ENCODE measurements at regions not wholly inside any gene's neighbourhood (a gene's known extent, or its start where the extent isn't known, plus 50 kb on each side); places are given as distances from the start of the nearest gene placed in this dataset.
"Not testable (repeated sequence)": the region's sequence is repeated elsewhere in the genome, so short reads cannot be mapped to it uniquely, and the experiment has no call there.

DNA sequence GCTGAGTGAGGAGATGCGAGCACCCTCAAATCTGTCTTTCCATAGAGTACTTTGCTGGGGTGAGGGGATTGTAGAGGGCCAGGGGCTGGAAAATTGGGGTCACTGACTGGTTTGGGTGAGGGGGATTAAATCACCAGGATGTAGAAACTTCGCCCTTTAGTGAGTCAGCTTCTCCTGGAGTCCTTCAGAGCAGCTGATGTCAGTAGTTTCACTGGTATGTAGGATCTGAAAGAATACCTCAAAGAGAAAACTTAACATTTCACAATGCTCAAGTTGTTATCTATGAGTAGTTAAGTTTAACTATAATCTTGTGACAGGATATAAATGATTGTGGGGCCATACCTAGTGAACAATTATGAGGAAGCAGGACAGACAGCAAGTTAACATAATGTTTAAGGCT is 174.7 kb upstream of the ZNF717 start:
- H3K4me3 Mint-ChIP-seq; POLR2A ChIA-PET; H3K27ac Mint-ChIP-seq; CTCF ChIA-PET; H3K36me3 Mint-ChIP-seq (ENCODE audit: low read depth); DNase-seq; H3K27me3 Mint-ChIP-seq; H3K4me1 Mint-ChIP-seq: not testable (repeated sequence)
- peaks cover 12% of the 10 kb centered on the region for H3K9me3 Mint-ChIP-seq

DNA sequence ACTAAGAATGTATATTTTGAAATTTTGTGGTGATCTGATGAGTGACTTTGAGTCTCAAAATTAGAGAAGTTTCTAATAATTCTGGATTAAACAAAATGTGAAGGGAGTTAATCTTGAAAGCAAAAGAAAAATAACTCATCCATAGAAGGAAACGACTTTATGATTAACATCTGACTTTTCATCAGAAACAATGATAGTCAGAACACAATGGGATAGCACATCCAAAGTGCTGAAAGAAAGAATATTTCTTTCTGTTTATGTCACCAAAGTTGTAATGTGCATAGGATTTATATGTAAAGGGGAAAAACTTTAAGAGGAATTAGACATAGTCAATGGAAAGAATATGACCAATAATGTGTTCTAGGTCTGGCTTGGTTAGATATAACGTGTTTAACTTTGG is 176.7 kb upstream of the ZNF717 start:
- peaks cover 15% of the 10 kb centered on the region for H3K9me3 Mint-ChIP-seq
- POLR2A ChIA-PET; H3K27ac Mint-ChIP-seq; CTCF ChIA-PET; H3K4me3 Mint-ChIP-seq; H3K27me3 Mint-ChIP-seq; DNase-seq; H3K36me3 Mint-ChIP-seq (ENCODE audit: low read depth); H3K4me1 Mint-ChIP-seq: not testable (repeated sequence)

DNA sequence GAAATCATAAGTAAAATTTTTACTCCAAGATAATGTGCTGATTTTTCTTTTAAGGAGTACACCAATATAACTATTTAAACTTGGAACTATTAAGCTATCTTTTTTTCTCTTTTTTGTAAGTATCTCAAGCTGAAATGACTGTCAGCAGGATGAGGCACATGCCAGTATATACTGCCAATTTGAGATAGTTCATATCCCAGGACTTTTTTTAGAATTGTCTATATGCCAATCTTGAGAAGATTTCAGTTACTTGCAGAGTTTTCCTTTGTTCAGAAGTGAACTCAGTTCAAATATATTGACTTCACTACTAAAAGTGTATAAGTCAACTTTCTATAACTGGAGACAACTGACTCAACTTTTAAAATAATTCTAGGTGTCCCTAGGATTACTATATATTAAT is 181.7 kb upstream of the ZNF717 start:
- H3K27me3 Mint-ChIP-seq, result no peaks in the 10 kb centered on the region
- no peaks in the 10 kb centered on the region for H3K36me3 Mint-ChIP-seq (ENCODE audit: low read depth)
- no peak overlapping the region for H3K27ac Mint-ChIP-seq
- H3K4me1 Mint-ChIP-seq, result no peaks in the 10 kb centered on the region
- no peak overlapping the region for H3K4me3 Mint-ChIP-seq
- CTCF ChIA-PET, result no interaction called here
- POLR2A ChIA-PET, result no interaction called here
- DNase-seq, result no peak
- peaks cover 16% of the 10 kb centered on the region for H3K9me3 Mint-ChIP-seq

DNA sequence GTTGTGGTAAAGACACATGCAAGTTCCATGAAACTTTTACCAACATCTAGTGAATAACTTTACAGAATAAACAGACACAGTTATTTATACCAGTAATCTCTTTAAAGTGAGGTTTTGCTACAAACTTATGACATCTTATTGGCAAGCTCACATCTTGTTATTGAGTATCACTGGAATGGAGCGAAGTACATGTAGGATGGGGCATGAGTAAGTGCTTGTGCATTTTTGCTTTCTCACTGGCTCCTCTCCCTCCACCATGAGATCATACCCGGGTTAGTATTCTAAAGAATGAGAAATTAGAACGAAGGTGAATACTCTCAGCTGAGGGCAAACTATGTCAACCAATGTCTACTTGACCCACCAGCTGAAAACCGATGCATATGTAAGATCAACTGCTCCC is 193.3 kb upstream of the ZNF717 start:
- ChIA-PET CTCF (no interaction called here), POLR2A (no interaction called here)
- no peak overlapping the region for H3K4me3 Mint-ChIP-seq
- no peaks in the 10 kb centered on the region for H3K36me3 Mint-ChIP-seq (ENCODE audit: low read depth)
- no peak overlapping the region for H3K27ac Mint-ChIP-seq
- DNase-seq, result no peak
- H3K27me3 Mint-ChIP-seq, result no peaks in the 10 kb centered on the region
- peaks cover 10% of the 10 kb centered on the region for H3K9me3 Mint-ChIP-seq
- no peaks in the 10 kb centered on the region for H3K4me1 Mint-ChIP-seq

DNA sequence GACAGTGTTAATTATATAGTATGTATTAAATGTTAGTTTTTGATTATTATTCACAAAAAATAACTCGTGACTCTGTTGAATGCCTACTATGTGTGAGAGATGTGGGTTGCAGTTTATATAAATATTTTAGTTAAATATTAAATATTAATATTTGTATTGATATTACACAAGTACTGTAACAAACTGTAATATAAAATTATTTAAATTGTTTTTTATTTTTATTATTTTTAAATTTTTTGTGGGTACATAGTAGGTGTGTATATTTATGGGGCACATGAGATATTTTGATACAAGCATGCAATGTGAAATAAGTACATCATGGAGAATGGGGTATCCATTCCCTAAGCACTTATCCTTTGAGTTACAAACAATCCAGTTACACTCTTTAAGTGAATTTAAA is 196.1 kb upstream of the ZNF717 start:
- no peaks in the 10 kb centered on the region for H3K4me1 Mint-ChIP-seq
- H3K27me3 Mint-ChIP-seq, result no peaks in the 10 kb centered on the region
- H3K36me3 Mint-ChIP-seq (ENCODE audit: low read depth), result no peaks in the 10 kb centered on the region
- ChIA-PET POLR2A (no interaction called here), CTCF (no interaction called here)
- H3K9me3 Mint-ChIP-seq, result peaks cover 5% of the 10 kb centered on the region
- no peak overlapping the region for H3K27ac Mint-ChIP-seq
- no peak for DNase-seq
- no peak overlapping the region for H3K4me3 Mint-ChIP-seq

DNA sequence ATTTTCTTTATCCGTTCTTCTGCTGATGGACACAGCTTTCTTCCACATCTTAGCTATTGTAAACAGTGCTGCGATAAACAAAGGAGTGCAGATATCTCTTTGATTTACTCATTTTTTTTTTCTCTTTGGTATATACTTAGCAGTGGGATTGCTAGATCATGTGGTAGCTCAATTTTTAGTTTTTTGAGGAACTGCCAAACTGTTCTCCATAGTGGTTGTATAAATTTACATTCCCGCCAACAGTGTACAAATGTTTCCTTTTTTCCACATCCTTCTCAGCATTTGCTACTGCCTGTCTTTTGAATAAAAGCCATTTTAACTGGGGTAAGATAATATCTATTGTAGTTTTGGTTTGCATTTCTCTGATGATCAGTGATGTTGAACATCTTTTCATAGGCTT is 196.8 kb upstream of the ZNF717 start:
- CTCF ChIA-PET, result no interaction called here
- Mint-ChIP-seq H3K4me3 (no peak overlapping the region), H3K27ac (no peak overlapping the region), H3K36me3 (ENCODE audit: low read depth) (no peaks in the 10 kb centered on the region), H3K4me1 (no peaks in the 10 kb centered on the region), H3K27me3 (no peaks in the 10 kb centered on the region), H3K9me3 (peaks cover 3% of the 10 kb centered on the region)
- no peak for DNase-seq
- POLR2A ChIA-PET, result no interaction called here

DNA sequence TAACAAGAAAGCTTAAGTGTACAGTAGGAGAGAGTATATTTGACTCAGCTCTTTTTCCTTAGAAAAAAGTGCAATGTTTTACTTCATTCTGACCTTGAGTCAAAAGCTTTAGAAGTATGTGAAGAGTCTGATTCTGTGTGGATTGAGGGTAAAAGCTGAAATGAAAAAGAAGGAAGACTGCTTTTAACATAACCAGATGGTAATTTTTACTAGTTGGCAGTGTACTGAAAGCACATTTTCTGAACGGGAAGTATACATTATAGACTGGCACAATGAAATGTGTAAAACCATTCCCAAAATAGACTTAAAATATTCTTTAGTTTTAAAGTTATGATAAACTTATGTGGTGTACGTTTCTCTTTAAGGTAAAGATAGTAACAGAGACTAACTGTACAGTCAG is 197.8 kb upstream of the ZNF717 start:
- peaks cover 7% of the 10 kb centered on the region for H3K9me3 Mint-ChIP-seq
- no peak for DNase-seq
- no peak overlapping the region for H3K4me3 Mint-ChIP-seq
- no peaks in the 10 kb centered on the region for H3K36me3 Mint-ChIP-seq (ENCODE audit: low read depth)
- no peaks in the 10 kb centered on the region for H3K27me3 Mint-ChIP-seq
- CTCF ChIA-PET, result no interaction called here
- POLR2A ChIA-PET, result no interaction called here
- H3K27ac Mint-ChIP-seq, result no peak overlapping the region
- H3K4me1 Mint-ChIP-seq, result no peaks in the 10 kb centered on the region

DNA sequence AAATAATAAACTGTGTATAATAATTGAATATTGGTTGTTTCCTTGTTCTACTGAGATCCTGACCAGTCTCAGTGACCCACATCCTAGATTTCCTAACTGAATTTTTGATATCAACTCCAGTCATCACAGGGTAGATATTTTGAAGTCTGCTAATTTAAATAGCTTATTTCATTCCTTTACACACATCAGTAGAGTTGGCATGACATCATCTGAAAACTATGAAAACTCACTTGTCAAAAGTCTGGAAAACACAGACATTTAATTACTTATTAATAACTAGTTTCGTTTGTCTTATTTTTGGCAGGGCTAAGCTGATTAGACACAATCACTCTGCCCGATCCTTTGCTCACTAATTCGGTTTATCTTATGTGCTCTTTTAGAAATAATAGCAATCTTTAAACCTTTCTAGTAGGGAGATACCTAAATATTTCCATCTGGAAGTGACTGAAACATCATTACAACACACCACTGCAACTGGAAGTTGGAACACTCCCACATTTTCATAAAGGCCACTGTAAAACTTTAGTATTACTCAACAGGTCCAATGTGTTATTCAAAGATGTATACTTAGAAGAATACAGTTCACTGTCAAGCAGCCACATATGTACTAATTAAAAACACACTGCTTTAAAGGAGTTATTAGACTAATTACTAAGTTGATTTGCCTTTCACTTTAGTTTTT is 198.4 kb upstream of the ZNF717 start:
- no peak overlapping the region for H3K27ac Mint-ChIP-seq
- H3K36me3 Mint-ChIP-seq (ENCODE audit: low read depth), result no peaks in the 10 kb centered on the region
- no peak for DNase-seq
- H3K4me3 Mint-ChIP-seq, result no peak overlapping the region
- H3K27me3 Mint-ChIP-seq, result no peaks in the 10 kb centered on the region
- H3K9me3 Mint-ChIP-seq, result peaks cover 7% of the 10 kb centered on the region
- POLR2A ChIA-PET, result no interaction called here
- H3K4me1 Mint-ChIP-seq, result no peaks in the 10 kb centered on the region
- CTCF ChIA-PET, result no interaction called here

DNA sequence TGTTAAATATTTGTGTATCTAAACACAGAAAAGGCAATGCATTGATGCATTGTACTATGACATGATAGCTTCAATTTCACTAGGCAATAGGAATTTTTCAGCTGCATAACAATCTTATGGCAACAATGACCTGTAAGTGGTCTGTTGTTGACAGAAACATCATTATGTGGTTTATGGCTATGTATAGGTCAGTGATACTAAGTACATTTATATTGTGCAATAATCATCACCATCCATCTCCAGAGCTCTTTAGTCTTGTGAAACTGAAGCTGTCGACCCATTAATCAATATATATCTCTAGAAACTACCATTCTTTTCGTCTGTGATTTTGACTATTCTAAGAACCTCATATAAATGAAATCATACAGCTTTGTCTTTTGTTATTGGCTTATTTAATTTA is 200.1 kb upstream of the ZNF717 start:
- Mint-ChIP-seq H3K9me3 (peaks cover 4% of the 10 kb centered on the region), H3K4me1 (no peaks in the 10 kb centered on the region), H3K4me3 (no peak overlapping the region), H3K27me3 (no peaks in the 10 kb centered on the region), H3K36me3 (ENCODE audit: low read depth) (no peaks in the 10 kb centered on the region), H3K27ac (no peak overlapping the region)
- POLR2A ChIA-PET, result no interaction called here
- DNase-seq, result no peak
- CTCF ChIA-PET, result no interaction called here

DNA sequence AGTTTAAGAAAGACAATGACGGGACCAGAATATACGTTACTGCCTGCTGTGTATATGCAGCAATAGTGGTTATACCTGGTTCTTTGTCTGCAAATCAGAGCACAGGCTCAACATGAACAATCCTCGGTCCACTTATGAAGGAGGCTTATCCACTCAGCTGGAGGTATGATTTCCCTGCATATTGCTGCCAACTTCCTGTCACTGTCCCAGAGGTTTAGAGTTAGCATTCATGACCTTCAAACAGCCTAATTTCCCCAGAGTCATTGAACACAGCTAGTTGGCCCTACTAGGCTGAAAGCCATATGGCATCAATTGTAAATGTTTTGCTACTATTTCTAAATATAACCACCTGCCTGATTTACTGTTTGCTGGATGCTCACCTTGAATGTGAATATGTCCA is 224.9 kb upstream of the ZNF717 start:
- ChIA-PET POLR2A (no interaction called here), CTCF (no interaction called here)
- no peak for DNase-seq
- H3K27me3 Mint-ChIP-seq, result no peaks in the 10 kb centered on the region
- H3K9me3 Mint-ChIP-seq, result peaks cover 8% of the 10 kb centered on the region
- no peaks in the 10 kb centered on the region for H3K36me3 Mint-ChIP-seq (ENCODE audit: low read depth)
- no peak overlapping the region for H3K27ac Mint-ChIP-seq
- H3K4me3 Mint-ChIP-seq, result no peak overlapping the region
- no peaks in the 10 kb centered on the region for H3K4me1 Mint-ChIP-seq

DNA sequence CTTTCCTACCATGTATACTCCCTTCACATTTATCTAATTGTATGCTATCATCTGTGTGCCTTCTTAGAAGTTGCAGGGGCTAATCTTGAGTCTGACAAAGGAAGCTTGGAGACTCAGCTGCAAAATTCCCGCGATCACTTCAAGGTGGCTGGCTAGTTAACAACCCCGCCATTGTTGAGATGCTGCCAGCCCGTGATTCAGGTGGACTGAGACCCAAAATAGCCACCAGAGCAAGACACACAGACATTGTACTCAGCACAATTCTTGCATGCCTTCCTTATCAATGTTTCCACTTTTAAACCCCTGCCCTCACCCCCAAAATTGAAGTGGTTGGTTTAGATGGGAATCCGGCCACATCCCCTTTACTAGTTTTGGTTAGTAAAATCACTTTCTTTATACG is 225.8 kb upstream of the ZNF717 start:
- CTCF ChIA-PET, result no interaction called here
- no peaks in the 10 kb centered on the region for H3K36me3 Mint-ChIP-seq (ENCODE audit: low read depth)
- POLR2A ChIA-PET, result no interaction called here
- no peaks in the 10 kb centered on the region for H3K4me1 Mint-ChIP-seq
- H3K27me3 Mint-ChIP-seq, result no peaks in the 10 kb centered on the region
- H3K4me3 Mint-ChIP-seq, result no peak overlapping the region
- H3K27ac Mint-ChIP-seq, result no peak overlapping the region
- DNase-seq, result no peak
- peaks cover 8% of the 10 kb centered on the region for H3K9me3 Mint-ChIP-seq

DNA sequence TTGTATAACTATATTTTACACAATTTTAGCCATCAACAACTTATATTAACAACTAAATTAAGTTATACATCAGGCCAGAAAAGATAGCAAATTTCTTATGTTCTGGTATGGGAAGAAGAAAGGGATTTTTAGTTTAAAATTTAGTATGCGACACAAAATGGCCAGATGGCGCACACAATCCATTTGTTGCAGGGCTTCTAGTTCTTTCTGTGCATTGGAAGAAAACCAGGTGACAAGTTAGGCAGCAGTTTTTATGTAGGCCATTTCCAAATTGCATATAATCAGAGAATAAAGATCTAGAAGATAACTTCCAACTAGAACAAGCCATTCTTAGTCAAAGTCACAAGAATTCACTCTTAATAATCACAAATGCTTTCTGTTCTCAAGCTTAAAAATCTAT is 230.1 kb upstream of the ZNF717 start:
- no peaks in the 10 kb centered on the region for H3K36me3 Mint-ChIP-seq (ENCODE audit: low read depth)

DNA sequence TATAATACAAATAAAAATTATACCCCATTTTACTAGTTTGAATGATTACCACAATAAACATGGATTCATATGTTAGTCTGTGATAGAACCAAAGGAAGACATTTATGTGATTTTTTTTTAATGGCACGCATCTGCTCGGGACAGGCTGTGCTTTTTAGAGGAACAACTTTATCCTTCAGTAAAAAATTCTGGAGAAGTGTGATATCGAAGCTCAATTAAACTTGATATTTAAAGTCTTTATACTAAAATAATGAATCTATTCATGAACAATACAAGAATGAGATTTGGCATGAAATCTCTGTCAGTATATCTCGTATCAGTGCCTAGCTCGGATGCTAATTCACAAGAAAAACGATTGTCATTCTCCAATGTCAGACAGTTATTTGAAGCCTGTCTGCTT is 230.8 kb upstream of the ZNF717 start:
- Mint-ChIP-seq H3K27ac (no peak overlapping the region), H3K9me3 (peaks cover 4% of the 10 kb centered on the region), H3K4me1 (no peaks in the 10 kb centered on the region), H3K27me3 (no peaks in the 10 kb centered on the region), H3K4me3 (no peak overlapping the region), H3K36me3 (ENCODE audit: low read depth) (no peaks in the 10 kb centered on the region)
- CTCF ChIA-PET, result no interaction called here
- DNase-seq, result no peak
- POLR2A ChIA-PET, result no interaction called here

More for the DNA sequence above, 230.1 kb upstream of the ZNF717 start:
- peaks cover 4% of the 10 kb centered on the region for H3K9me3 Mint-ChIP-seq
- H3K27me3 Mint-ChIP-seq, result no peaks in the 10 kb centered on the region
- H3K27ac Mint-ChIP-seq, result no peak overlapping the region
- no peaks in the 10 kb centered on the region for H3K4me1 Mint-ChIP-seq
- ChIA-PET CTCF (no interaction called here), POLR2A (no interaction called here)
- no peak for DNase-seq
- H3K4me3 Mint-ChIP-seq, result no peak overlapping the region

DNA sequence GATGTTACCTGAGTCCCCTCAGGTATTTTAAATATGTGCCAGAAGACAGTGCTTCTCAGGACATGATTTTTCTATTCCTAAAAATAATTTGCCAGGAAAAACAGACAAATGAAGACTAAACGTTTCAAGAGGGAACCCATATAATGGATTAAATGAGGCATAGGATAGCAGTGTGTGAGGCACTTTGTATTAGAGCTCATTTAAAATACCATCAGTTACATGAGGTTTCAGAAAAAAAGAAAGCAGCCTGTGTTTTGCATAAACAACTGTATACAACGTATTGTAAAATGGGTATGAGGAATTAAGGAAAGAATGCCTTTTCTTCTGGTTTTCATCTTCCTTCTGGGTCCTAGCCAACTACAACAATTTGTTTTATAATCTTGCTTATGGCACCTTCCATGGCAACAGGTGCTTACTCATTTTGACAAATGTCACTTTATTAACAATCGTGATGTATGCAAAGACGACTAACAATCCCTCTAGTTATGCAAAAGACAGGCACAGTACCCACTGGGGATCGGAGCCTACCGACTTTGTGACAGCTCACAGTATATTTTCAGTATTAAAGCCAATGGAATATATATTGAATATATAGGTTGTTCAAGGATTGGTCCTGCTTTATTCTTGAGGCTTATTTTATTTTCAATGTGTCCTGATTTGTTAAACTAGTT is 231.6 kb upstream of the ZNF717 start:
- no peak overlapping the region for H3K27ac Mint-ChIP-seq
- ChIA-PET POLR2A (no interaction called here), CTCF (no interaction called here)
- no peaks in the 10 kb centered on the region for H3K4me1 Mint-ChIP-seq
- H3K36me3 Mint-ChIP-seq (ENCODE audit: low read depth), result no peaks in the 10 kb centered on the region
- peaks cover 4% of the 10 kb centered on the region for H3K9me3 Mint-ChIP-seq
- no peaks in the 10 kb centered on the region for H3K27me3 Mint-ChIP-seq
- no peak for DNase-seq
- no peak overlapping the region for H3K4me3 Mint-ChIP-seq

Data from activated CD4-positive, alpha-beta T cell treated with anti-CD3 and anti-CD28 coated beads, Interleukin-2, amount 10 ng/mL, durations not matched to agents 7 days and 5 days (primary cell).